ENCODE measurements at regions not wholly inside any gene's neighbourhood (a gene's known extent, or its start where the extent isn't known, plus 50 kb on each side); places are given as distances from the start of the nearest gene placed in this dataset.

DNA sequence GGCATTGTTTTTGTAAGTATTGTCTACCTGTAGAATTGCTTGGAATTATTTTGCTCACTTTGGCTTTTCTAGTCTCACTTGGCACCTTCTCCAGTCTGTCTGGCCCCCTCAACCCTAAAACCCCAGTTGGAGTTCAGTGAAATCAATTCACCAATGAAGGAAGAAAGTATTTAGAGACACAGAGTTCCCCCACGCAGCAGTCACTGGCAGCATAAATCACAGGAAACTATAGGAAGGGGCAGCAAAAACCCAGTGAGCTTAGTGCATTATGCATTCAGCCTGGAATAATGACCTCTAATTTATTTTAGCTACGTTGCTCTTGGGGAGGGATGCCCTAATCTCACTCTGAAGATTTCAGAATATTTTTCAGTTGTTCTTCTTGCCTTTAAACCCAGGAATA lies 204.7 kb upstream of the BLID start:
- DNase-seq (ENCODE audit: low read depth in 4 of 4, low spot score in 1 of 4), result no peak

DNA sequence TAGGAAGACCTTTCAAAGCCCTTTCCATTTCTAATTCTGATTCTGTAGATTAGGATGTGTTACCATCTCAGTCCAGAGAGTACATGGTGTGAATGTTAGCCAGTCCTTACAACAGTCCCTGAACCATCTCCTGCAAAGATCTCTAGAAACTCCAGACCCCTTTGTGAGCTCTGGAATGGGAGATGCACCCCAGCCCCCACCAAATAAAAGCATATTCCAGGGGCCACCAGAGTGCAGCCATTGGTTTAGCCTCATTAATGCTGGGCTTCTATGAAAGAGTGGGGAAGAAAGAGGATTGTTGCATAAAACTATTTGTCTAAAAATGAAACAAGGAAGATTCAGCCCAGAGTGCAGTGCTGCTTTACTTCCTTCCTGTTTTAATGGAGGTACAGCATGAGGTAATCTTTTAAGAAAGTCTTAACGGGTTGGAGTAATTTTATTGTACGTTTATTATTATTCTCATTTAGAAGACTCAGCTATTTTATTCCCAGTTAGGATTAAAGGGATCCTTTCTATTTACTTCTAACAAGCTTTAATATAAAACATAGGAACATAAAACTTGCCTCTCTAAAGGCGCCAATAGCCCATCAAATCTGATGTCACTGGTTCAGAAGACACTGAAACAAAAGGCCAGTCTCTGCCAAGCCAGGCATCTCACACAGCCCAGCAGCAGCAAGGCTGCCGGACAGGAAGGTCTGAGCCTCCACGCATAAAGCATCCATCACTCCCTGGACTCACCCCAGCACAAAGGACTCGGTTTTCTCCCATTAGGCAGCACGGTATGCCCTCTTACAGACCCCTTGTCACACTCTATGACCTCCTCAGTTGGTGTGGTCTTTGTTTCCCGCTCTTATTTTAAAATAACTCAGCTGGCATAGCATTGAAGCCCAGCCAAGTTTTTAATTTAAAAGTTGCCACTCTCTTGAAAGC lies 203.9 kb upstream of the BLID start:
- no peak for DNase-seq (ENCODE audit: low read depth in 4 of 4, low spot score in 1 of 4)

DNA sequence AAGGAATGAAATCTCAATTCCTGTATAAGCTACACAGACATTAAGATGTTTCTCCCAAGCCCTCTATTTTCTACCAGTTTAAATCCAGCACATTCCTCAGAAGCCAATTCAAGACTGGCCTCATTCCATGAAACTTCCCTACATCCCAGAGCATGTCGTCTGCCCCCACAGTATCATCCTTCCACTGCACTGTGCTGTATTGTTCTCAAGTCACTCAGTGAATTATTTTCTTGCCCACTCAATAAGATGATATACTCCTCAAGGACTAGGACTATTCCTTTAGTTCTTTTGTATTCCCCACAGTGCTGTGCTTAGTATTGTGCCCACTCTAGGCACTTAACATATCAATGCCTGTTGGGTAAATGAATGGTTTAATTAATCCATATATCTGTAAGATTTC lies 203.1 kb upstream of the BLID start:
- DNase-seq (ENCODE audit: low read depth in 4 of 4, low spot score in 1 of 4), result no peak

DNA sequence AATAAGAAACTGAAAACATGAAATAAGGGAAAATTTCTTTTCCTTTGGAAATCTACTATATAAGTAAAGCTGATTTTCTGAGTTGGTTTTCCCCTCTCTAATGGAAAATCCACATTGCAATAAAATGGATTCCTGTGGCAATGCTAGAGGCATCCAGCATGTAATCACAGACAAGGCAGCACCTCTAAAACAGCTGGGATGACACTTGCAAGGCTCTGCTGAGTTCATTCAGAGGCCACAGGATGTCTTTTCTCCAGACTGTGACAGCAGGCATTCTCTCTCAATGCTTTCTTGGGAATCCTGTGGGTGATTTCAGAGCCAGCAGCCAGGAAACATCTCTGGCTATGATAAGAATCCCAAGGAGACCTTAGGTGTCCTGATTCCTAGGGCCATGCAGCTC lies 201.3 kb upstream of the BLID start:
- DNase-seq (ENCODE audit: low read depth in 4 of 4, low spot score in 1 of 4), result no peak

DNA sequence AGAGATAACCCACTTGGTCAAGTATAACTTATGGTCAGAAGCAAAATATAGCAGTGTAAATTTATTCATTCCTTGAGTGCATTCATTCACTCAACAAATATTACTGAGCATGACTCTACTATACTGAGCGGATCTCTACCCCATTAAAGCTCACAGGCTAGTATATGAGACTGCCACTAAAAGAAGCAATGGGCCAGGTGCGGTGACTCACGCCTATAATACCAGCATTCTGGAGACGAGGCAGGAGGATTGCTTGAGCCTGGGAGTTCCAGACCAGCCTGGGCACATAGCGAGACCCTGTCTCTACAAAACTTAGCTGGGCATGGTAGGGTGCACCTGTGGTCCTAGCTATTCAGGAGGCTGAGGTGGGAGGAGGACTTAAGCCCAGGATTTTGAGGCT lies 197.6 kb upstream of the BLID start:
- DNase-seq (ENCODE audit: low read depth in 4 of 4, low spot score in 1 of 4), result no peak

DNA sequence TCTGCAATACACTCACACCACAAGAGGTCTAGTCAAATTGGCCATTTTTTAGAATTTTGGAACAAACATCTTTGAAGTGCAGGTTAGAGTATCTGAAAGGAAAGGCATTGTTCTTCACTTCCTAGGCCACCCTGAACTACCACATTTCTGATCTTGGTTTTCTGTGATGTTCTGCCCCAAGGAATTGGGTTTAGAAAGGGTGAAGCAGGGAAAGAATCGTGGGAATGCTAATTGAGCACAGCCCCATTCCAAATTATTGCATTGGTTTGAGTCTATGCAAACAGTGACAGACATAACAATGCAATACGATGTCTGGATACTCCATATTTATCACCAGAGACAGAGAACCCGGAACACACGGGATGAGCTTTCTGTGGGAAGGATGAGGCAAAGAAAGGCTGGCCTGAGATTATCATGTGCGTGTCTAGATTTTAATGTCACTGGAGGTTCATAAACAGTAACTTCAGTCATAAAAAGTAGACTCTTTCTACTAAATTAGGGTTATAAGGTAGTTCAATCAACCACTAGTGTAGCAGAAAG lies 195.3 kb upstream of the BLID start:
- no peak for DNase-seq (ENCODE audit: low read depth in 4 of 4, low spot score in 1 of 4)

DNA sequence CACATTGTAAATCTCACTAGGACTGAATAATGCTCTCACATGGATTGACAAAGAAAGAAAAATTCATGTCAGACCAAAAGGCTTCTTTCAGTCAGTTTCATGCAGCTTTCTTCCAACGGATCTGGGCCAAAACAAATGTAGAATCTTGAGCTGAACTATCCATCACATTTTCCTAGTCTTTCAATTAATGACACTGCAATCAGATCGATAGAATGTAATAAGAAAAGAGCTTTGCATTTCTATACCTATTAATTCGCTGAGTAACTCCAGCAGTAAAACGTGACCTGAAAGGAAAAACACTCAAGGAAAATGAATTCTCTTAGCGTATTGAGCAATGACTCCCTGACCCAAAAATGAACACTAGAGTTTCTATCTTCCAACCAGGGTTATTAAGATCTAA lies 194.8 kb upstream of the BLID start:
- no peak for DNase-seq (ENCODE audit: low read depth in 4 of 4, low spot score in 1 of 4)

DNA sequence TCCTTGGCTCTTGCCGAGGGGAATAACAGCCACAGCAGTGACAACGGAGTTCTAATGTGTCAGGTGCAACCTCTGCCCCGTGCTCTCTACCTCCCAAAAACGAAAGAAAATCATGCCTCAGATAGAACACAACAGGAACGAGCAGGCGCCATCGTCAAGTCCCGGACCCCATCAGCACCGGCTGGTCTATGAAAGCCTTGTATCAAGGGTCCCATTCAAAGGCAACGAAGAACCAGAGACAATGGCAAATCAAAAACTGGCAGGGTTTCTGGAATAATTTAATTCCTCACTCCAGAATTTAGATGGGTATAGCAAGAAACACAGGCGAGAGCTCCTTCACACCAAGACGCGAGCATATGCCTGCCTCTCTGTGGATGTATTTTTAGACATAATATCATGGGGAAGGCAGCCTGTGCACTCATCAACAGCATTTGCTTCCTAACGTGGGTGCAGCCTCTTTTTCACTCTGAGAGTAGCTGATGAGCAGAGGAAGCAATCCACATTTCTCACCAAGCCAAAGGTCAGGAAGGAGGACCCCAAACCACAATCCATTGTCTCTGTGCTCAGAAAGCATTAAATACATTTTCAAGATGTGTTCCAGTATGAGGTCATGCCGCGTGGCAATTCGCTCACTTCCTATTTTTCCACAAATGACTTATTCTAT lies 193.4 kb upstream of the BLID start:
- no peak for DNase-seq (ENCODE audit: low read depth in 4 of 4, low spot score in 1 of 4)

DNA sequence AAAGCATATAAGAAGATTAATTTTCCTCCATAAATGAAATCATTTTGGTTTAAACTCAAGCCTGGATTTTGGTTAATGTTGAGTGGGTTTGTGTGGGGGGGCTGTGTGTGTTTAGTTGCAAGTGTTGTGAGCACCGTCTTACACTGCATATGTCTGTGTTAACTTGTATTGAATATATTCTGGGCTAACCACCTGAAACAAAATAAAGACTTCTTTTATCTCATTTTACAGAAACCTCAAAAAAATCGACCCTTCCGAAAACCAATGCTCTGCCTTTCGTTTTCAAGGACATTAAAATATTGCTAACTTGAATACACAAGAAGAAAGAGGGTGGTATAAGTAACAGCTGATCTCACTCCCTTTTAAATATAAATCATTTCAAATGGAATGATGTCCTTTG lies 192.2 kb upstream of the BLID start:
- no peak for DNase-seq (ENCODE audit: low read depth in 4 of 4, low spot score in 1 of 4)

DNA sequence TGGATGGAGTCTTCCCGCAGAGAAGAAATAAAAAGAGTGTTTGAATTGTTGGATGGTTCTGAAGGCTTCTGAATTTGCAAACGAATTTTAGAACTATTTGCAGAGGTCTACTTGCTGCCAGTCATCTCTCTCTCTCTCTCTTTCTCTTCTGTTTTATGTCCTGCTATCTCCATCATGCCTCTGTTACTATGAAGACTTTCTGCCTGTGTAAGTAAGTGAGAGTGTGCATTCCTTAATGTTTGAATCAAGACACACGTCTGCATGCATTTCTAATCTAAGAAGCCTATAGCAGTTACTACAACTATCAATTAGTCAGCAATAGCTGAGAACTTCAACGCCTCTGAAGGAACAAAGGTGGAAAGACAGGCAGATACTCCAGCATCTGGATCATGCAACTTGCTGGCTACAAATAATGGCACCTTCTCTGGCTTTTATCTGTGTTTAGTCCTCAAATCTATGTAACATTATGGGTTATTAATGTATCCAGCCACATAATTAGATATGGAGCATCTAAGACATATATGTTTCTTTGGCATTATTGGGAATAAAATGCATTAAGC lies 191.5 kb upstream of the BLID start:
- no peak for DNase-seq (ENCODE audit: low read depth in 4 of 4, low spot score in 1 of 4)

DNA sequence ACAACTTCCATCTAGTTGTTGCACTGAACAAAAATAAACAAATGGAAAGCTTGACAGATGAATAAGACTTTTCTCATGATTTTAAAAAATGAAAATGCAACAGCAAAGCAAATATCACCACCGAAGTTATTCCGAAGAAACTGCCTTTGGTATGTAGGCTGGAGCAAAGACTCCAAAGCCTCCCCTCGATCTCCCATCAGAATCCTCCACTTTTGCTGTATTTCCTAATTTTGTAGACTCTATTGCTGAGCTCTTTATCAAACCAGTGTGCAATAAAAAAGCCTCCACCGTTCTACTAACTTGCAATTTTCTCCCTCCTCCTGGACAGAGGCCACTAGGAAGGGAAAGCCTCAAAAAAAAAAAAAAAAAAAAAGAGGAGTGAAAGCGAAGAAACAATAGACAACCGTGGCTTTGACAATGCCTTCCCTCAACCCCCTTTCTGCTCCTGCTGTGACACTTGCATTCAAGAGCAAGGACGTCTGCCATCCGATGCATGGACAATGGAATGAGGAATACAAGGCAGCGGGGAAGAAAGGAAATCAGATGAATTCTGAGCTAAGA lies 190.9 kb upstream of the BLID start:
- no peak for DNase-seq (ENCODE audit: low read depth in 4 of 4, low spot score in 1 of 4)

DNA sequence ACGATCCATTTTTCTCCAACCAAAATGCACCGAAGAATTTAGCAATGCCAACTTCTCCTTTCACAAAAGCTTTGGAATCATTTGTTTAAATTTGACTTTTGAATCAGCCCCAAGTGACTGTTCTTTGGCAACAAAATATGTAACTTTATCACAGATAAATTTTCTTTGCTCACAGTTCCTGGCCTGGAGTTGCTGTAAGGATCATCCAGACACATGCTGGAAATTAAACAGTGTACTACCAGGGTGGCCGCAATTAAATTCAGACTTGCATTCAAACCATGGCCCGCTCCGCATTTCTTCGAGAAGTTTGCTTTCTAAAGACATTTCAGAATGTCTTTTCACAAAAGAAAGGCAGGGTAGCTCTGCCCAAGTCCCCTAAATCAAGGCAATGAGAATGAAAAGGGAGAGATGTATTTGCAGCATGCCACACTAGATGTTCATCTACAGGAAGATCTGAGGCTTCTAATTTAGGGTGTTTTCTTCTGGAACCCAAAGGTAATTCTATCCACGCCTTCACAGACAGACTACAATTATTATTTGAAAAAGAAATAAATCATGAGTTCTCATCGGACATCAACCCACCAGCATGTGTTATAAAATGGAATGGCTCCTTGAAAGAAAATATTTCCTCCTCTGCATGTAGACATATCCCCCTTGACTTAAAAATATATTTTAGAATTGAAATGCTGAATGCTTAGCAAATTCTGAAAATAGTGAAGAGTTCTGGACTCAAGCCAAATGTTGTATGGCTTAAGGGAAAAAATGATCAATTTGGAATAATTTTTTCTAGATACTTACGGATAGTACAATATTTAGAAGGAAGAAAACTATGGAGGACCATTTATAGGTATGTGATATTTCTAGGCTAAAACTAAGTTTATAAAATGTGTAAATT lies 189.7 kb upstream of the BLID start:
- no peak for DNase-seq (ENCODE audit: low read depth in 4 of 4, low spot score in 1 of 4)

DNA sequence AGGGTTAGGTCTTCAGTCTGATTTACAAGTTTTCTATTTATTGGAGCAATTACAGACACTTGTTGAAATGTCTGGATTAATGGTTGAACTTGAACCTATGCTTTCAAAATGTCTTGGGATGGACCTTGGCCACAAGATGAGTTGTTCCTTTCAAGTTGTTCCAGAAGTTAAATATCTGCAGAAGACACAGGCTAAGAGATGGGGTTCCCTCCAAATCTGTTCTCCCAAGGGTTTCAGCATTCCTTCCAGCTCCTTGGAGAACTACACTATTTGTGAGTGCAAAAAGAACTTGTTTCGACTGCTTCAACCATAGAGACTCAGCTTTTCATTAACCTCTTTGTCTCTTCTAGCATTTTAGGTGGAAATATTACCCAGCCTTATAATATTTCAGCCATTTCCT lies 189.0 kb upstream of the BLID start:
- no peak for DNase-seq (ENCODE audit: low read depth in 4 of 4, low spot score in 1 of 4)

DNA sequence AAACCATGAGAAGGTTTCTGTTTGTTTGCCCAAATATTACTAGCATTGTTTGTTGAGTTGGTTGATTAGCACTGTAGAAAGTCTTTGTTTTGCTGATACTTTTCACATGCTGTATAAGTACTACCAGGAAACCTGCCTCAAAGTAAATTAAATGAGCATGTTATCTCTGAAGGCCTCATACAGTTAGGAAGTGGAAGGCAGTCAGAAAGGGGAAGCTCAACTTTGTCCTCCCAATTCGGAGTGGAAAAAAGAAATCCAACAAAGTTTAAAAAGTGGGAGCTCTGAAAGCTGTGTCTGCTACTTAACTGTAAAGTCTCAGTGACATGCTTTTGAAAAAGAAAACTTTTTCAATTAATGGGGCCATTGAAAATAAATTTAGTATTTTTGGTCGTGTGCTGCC lies 188.3 kb upstream of the BLID start:
- no peak for DNase-seq (ENCODE audit: low read depth in 4 of 4, low spot score in 1 of 4)

DNA sequence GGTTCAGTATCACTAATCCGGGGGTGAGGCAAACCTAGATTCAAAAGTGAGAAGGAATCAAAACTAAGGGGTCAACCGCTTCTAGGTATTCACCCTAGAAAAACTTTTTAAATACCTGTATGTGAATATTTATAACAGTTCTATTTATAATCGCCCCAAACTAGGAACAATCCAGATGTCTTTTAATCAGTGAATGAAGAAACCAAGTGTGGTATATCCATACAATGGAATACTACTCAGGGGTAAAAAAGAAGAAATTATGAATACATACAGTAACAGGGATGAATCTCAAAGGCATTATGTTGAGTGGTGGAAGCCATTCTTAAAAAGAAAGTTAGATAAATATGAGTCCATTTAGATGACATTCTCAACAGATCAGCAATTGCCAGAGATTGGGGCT lies 178.0 kb upstream of the BLID start:
- no peak for DNase-seq (ENCODE audit: low read depth in 4 of 4, low spot score in 1 of 4)

DNA sequence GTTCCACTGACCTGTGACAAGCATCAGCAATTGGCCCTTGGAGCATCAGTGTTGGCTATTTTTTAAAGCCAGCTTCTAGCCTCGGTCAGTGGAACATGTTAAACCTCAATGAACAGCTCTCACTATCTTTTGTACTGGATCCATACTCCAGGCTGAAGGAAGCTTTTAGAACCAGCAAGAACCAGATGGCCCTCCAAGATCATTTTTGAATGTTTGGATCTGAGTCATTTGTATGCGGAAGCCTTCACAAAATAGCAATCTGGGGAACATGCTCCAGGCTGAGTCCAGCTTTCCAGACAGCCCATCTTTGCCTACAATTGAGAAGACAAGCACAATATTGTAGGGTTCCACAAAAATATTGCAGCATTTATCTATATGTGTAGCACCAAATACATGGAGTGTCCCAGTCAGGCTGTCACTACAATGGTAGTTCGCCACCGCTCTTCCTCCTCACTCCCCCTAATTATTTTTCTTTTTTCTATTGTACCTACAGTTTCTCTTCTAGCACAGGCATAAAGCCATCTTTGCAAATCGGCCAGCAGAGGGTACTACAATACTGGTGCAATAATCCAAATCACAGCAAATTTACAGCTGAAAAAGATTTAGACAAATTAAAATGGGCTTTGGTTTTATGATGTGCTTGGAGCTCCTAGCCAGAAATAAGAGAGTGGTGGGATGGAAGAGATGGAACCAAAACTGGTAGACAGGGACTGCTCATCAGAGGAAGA lies 177.4 kb upstream of the BLID start:
- DNase-seq (ENCODE audit: low read depth in 4 of 4, low spot score in 1 of 4), result no peak

DNA sequence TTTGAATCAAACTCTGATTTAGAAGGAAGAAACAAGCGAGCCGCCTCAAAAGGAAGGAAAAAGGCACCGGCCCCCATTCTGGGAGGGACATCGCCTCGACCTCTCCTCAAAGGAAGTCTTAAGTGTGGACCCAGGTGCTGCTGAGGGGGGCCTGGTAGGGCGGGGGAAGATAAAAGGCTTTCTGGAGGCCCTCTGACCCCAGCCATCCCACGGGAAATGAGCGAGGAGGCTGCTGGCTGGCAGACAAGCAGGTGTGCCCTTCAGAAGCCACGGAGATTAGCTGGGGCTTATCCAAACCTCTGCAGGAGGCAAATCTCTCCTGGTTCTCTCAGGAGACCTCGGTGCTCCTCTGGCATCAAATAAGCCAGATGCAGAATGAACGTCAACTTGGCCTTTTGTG lies 171.4 kb upstream of the BLID start:
- no peak for DNase-seq (ENCODE audit: low read depth in 4 of 4, low spot score in 1 of 4)

DNA sequence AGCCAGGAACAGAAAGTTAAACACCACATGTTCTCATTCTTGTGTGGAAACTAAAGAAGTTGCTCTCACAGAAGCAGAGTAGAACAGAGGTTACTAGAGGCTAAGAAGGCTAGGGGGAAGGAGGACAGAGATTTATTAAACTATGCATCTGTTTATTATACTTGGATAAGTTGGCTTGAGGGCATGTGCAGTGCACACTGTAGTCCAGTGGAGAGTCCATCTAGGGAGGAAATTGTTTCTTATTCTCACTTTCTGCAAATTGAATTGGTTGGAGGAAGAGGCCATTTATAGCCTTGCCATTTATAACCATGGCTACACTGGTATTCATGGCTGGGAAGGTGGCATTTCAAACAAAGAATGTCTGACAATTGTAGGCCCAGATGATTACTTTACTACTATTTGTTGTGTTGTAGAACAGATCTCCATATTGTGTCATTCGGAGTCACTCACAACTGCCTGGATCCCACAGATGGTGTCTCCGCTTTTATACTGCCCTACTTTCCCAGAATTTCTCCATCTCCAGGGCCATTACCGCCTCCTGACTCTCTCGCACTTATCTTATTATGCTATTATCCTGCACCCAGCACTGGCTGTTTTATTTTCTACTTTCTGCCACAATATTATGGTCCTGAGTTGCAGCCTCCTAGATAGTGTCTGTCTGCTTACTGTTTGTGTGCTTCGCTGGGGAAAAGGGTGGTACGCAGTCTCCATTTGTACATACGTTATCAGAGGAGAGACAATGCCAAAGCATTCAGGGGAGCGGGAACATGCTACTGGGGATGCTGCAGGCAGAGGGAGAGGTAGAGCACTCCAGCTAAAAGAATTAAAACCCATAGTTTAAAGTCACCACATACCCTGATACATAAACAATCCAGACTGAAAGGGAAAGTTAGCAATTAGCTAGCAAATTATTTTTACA lies 169.3 kb upstream of the BLID start:
- DNase-seq (ENCODE audit: low read depth in 4 of 4, low spot score in 1 of 4), result no peak

DNA sequence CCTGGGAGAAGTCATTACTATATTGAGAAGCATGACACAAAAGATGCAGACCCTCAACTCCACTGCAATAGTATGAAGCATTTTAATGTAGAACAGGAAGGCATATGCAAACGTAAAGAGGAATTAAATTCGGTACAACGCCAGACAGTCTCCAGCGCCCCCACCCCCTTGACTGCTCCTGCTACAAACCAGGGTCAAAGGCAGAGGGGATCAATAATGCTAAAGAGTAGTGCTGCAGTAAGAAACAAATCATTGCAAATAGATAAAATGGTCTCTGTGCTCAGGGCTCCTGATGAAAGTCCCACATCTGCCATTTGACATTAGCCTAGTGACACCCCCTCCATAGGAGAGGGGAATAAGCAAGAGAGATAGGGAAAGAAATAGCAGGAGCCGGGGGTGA lies 164.9 kb upstream of the BLID start:
- no peak for DNase-seq (ENCODE audit: low read depth in 4 of 4, low spot score in 1 of 4)

Measured in stimulated activated CD4-positive, alpha-beta T cell treated with anti-CD3 and anti-CD28 coated beads, Interleukin-1b, Interleukin-23, amount 100 ng/mL, for 24 hours (primary cell).